Spleen (tissue), 11 donors: ENCODE measurements at regions not wholly inside any gene's neighbourhood (a gene's known extent, or its start where the extent isn't known, plus 50 kb on each side); places are given as distances from the start of the nearest gene placed in this dataset.

Experiments
- DNase-seq: peaks from one replicate; pipeline ENCODE4 v3.0.0-alpha.2; 2020
- H3K27ac ChIP-seq, 8 donors: fragments of 200-600 bp; sonication (generic) in 7 of 8; 1 replicate in 4 of 8; 2 replicates in 4 of 8; pipeline versions ENCODE4 v1.5.0 to v1.8.0; 2016 to 2021; ENCODE audit warnings: inconsistent platforms in 4 of 8, mild to moderate bottlenecking in 4 of 8, moderate library complexity in 1 of 8
- H3K27me3 ChIP-seq, 7 donors: fragments of 200-600 bp; sonication (generic) in 6 of 7; replicated peaks in 1 of 7; 1 replicate in 4 of 7; 2 replicates in 3 of 7; pipeline versions ENCODE4 v1.5.0 to v1.8.0; 2016 to 2021; ENCODE audit warnings: inconsistent platforms in 3 of 7, mild to moderate bottlenecking in 1 of 7
- H3K36me3 ChIP-seq, 6 donors: fragments of 200-600 bp; sonication (generic) in 5 of 6; 1 replicate in 4 of 6; 2 replicates in 2 of 6; pipeline versions ENCODE4 v1.5.0 to v1.8.0; 2016 to 2021; ENCODE audit warnings: inconsistent platforms in 2 of 6
- H3K4me1 ChIP-seq, 6 donors: fragments of 200-600 bp; sonication (generic) in 5 of 6; 1 replicate in 3 of 6; 2 replicates in 3 of 6; pipeline versions ENCODE4 v1.5.0 to v1.8.0; 2016 to 2021; ENCODE audit warnings: inconsistent platforms in 3 of 6
- H3K4me3 ChIP-seq, 8 donors: fragments of 200-600 bp; sonication (generic) in 7 of 8; 1 replicate in 4 of 8; 2 replicates in 4 of 8; pipeline versions ENCODE4 v1.5.0 to v1.8.0; 2016 to 2021; ENCODE audit warnings: inconsistent platforms in 4 of 8, mild to moderate bottlenecking in 4 of 8, moderate library complexity in 2 of 8
- H3K9me3 ChIP-seq, 8 donors: fragments of 200-600 bp; sonication (generic) in 7 of 8; 1 replicate in 4 of 8; 2 replicates in 4 of 8; pipeline versions ENCODE4 v1.5.0 to v1.8.0; 2016 to 2021; ENCODE audit warnings: inconsistent platforms in 4 of 8
- CTCF ChIP-seq, 11 experiments: fragments of 200-600 bp in 7 of 11; fragments of 450-650 bp in 4 of 11; sonication (generic) in 4 of 11; IDR thresholded peaks in 8 of 11; conservative IDR thresholded peaks in 3 of 11; 1 replicate in 7 of 11; 2 replicates in 4 of 11; pipeline versions ENCODE4 v1.4.0 to v1.8.0; 2016 to 2021; ENCODE audit warnings: antibody characterized with exemption in 11 of 11, inconsistent platforms in 4 of 11, mild to moderate bottlenecking in 1 of 11
- POLR2A ChIP-seq, 3 donors: fragments of 450-650 bp; IDR thresholded peaks; one replicate each; pipeline ENCODE4 v1.5.1; 2017; ENCODE audit warnings: antibody characterized with exemption in 3 of 3, mild to moderate bottlenecking in 1 of 3
- POLR2AphosphoS5 ChIP-seq, 3 donors: sonication (generic); formaldehyde crosslinking; IDR thresholded peaks; one replicate each; pipeline ENCODE4 v1.5.1; 2017; ENCODE audit warnings: antibody characterized with exemption in 3 of 3
- WGBS, 5 donors: extraction: QIAGEN DNeasy Blood & Tissue Kit in 3 of 5; methylation state at CpG; one replicate each; pipeline versions ENCODE4 v1.1.5 to v1.1.7; 2013 to 2018; 5-methylcytosine and 5-hydroxymethylcytosine counted together
- intact Hi-C: fragments of 100-400 bp; cut with DNase I; formaldehyde crosslinking; loops from one replicate; pipeline ENCODE4 v1.15.0; 2023; ENCODE audit warnings: low total_unique reads
- donor health status: healthy with polysubstance abuse.
- donor health status: DM: no; HTN: no; CAD: no; lungs with moderate emphysema.
- donor health status: DM: no; HTN: no; CAD: no.
- donor health status: Bipolar disorder and iron deficiency.
- donor health status: healthy.
- donor health status: DM: no; HTN: no; CAD: no.
- donor health status: DM: yes; HTN: yes; CAD: no.

- Histone ChIP-seq H3K36me3 (no peaks in the 10 kb centered on the region), H3K27me3 (no peaks in the 10 kb centered on the region), H3K4me3 (no peak overlapping the region), H3K9me3 (peaks cover 0 to 3% (median 0%) of the 10 kb centered on the region in 8 donors), H3K27ac (no peak overlapping the region), H3K4me1 (no peaks in the 10 kb centered on the region)
- TF ChIP-seq CTCF (IDR thresholded peaks at IDR 0.05 in 8 of 11, conservative IDR thresholded peaks at IDR 0.05 in 3 of 11) (no peak), POLR2AphosphoS5 (IDR thresholded peaks at IDR 0.05) (no peak), POLR2A (IDR thresholded peaks at IDR 0.05) (no peak)
- DNase-seq: no peak
- WGBS, 5 donors: 86 to 98% (median 90%) methylated on average over 1 of the region's 1 CpG
- intact Hi-C loops: no loop called here
Measured at GRCh38 chr3:8213286-8213685, 288.3 kb upstream of the LMCD1 start.

- WGBS, 5 donors: 80 to 86% (median 81%) methylated on average over 3 of the region's 3 CpGs
- TF ChIP-seq POLR2A (IDR thresholded peaks at IDR 0.05): no peak
- TF ChIP-seq POLR2AphosphoS5 (IDR thresholded peaks at IDR 0.05): no peak
- no peak for TF ChIP-seq CTCF (IDR thresholded peaks at IDR 0.05 in 8 of 11, conservative IDR thresholded peaks at IDR 0.05 in 3 of 11)
- DNase-seq: no peak
- no peaks in the 10 kb centered on the region for H3K4me1 ChIP-seq
- no peak overlapping the region for H3K4me3 ChIP-seq
- H3K27ac ChIP-seq: no peak overlapping the region
- no peaks in the 10 kb centered on the region for H3K27me3 ChIP-seq
- H3K9me3 ChIP-seq: peaks cover 0 to 3% (median 0%) of the 10 kb centered on the region in 8 donors
- intact Hi-C loops: no loop called here
- H3K36me3 ChIP-seq: no peaks in the 10 kb centered on the region
Measured at GRCh38 chr3:8215821-8216220, 285.8 kb upstream of the LMCD1 start.

GRCh38 chr3:8218353-8218940, 283.2 kb upstream of the LMCD1 start:
- DNase-seq: no peak
- H3K9me3 ChIP-seq: peaks cover 0 to 3% (median 0%) of the 10 kb centered on the region in 8 donors
- H3K27ac ChIP-seq: no peak overlapping the region
- intact Hi-C loops: no loop called here
- no peaks in the 10 kb centered on the region for H3K27me3 ChIP-seq
- H3K4me3 ChIP-seq: no peak overlapping the region
- TF ChIP-seq POLR2AphosphoS5 (IDR thresholded peaks at IDR 0.05): no peak
- no peak for TF ChIP-seq POLR2A (IDR thresholded peaks at IDR 0.05)
- no peak for TF ChIP-seq CTCF (IDR thresholded peaks at IDR 0.05 in 8 of 11, conservative IDR thresholded peaks at IDR 0.05 in 3 of 11)
- no peaks in the 10 kb centered on the region for H3K4me1 ChIP-seq
- 62 to 75% (median 70%) methylated on average over 7 of the region's 7 CpGs for WGBS, 5 donors
- H3K36me3 ChIP-seq: no peaks in the 10 kb centered on the region

- no peak for DNase-seq
- Histone ChIP-seq H3K4me3 (no peak overlapping the region), H3K9me3 (peaks cover 0 to 3% (median 0%) of the 10 kb centered on the region in 8 donors), H3K27ac (no peak overlapping the region), H3K36me3 (no peaks in the 10 kb centered on the region), H3K4me1 (no peaks in the 10 kb centered on the region), H3K27me3 (no peaks in the 10 kb centered on the region)
- TF ChIP-seq POLR2AphosphoS5 (IDR thresholded peaks at IDR 0.05) (no peak), CTCF (IDR thresholded peaks at IDR 0.05 in 8 of 11, conservative IDR thresholded peaks at IDR 0.05 in 3 of 11) (no peak)
- intact Hi-C loops: no loop called here
Measured at GRCh38 chr3:8220291-8220690, 281.3 kb upstream of the LMCD1 start.
